Epithelial cell of proximal tubule (primary cell): ENCODE measurements at regions not wholly inside any gene's neighbourhood (a gene's known extent, or its start where the extent isn't known, plus 50 kb on each side); places are given as distances from the start of the nearest gene placed in this dataset.

Experiments
- DNase-seq: peaks from one replicate; pipeline ENCODE4 v3.0.0-alpha.2; 2011; ENCODE audit warnings: low read depth
- H3K4me3 ChIP-seq: 2 replicates; pipeline ENCODE4 v1.5.1; 2011; ENCODE audit warnings: low read depth, mild to moderate bottlenecking, low read length
- TF ChIP-seq, protein P1 (sequence below): conservative IDR thresholded peaks from 2 replicates; pipeline ENCODE4 v1.5.1; 2012; ENCODE audit warnings: low read depth, mild to moderate bottlenecking, low read length

DNA sequence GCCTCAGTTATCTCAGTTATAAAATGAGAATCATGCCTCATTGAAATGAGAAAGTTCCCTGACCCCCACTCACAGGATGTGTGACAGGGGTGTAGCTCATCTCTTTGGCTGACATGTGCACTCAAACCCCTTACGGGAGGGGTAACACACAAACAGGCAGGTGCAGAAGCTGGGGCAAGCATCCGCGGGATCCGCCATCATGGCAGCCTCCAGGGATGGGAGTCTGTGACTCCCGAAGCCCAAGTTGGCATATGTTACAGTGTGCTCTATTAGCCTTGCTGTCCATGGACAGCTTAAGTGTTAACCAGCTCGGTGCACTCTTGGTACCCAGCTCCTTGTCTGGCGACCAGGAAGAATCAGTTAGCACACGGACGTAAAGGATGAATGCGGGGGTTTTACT, 822.7 kb upstream of the SEMA6D start:
- TF ChIP-seq, protein P1, sequence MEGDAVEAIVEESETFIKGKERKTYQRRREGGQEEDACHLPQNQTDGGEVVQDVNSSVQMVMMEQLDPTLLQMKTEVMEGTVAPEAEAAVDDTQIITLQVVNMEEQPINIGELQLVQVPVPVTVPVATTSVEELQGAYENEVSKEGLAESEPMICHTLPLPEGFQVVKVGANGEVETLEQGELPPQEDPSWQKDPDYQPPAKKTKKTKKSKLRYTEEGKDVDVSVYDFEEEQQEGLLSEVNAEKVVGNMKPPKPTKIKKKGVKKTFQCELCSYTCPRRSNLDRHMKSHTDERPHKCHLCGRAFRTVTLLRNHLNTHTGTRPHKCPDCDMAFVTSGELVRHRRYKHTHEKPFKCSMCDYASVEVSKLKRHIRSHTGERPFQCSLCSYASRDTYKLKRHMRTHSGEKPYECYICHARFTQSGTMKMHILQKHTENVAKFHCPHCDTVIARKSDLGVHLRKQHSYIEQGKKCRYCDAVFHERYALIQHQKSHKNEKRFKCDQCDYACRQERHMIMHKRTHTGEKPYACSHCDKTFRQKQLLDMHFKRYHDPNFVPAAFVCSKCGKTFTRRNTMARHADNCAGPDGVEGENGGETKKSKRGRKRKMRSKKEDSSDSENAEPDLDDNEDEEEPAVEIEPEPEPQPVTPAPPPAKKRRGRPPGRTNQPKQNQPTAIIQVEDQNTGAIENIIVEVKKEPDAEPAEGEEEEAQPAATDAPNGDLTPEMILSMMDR, result no peak
- DNase-seq, result no peak

DNA sequence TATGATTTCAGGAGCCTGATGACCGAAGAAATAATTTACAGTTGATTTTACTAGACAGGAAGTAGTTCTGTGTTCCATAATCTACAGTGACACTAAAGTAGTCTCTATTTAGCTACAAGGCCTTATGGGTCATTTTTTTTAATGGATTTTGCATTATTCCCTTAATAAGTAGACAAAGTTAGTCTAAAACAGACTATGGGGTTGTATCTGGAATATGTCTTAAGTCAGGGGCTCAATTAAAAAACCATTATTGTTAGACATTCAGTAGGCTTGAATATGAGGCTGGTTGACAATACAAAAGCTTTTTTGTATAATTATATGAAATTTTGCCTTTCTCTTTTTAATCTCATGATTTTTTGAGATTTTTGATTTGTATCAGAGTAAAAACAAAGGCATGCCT, 820.0 kb upstream of the SEMA6D start:
- TF ChIP-seq, protein P1, result no peak
- no peak for DNase-seq
- H3K4me3 ChIP-seq, result no peak overlapping the region

More for the DNA sequence above, 822.7 kb upstream of the SEMA6D start:
- H3K4me3 ChIP-seq, result no peak overlapping the region

DNA sequence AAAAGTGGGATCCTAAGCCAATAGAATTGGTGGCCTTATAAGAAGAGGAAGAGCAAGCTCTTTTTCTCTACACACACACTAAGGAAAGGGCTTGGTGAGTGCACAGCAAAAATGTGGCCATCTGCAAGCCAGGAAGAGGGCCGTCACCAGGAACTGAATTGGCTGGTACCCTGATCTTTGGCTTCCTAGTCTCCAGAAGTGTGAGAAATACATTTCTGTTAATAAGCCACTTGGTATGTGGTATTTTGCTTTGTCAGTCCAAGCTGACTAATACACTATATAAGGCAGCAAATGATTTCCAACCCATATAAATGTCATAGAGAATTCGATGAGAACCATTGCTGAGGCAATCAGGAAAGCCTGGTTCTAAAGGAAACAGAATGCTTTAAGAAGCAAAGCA, 816.3 kb upstream of the SEMA6D start:
- TF ChIP-seq, protein P1, result no peak
- no peak overlapping the region for H3K4me3 ChIP-seq
- no peak for DNase-seq

DNA sequence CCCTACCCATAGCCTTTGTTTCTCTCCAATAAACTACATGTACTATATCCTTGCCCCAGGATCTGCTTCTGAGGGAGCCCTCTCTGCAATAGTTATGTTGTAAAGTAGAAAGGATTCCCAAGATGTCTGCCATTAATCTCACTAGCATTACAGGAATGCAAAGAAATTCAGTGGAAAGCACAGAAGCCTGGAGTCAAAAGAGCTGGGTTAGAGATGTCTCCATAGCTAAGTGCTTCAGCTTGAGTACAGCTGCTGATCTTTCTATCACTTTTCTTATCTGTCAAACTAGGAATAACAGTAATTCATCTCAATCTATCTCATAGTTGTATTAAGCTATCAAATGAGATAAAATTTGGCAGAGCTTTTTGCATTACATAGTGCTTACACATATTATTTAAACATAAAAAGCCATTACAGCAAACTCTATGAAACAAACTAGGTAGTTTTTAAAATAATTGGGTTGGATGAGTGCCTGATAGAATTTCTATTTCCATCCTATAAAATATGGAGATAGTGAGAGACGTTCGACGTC, 799.5 kb upstream of the SEMA6D start:
- TF ChIP-seq, protein P1, result no peak
- H3K4me3 ChIP-seq, result no peak overlapping the region
- no peak for DNase-seq

DNA sequence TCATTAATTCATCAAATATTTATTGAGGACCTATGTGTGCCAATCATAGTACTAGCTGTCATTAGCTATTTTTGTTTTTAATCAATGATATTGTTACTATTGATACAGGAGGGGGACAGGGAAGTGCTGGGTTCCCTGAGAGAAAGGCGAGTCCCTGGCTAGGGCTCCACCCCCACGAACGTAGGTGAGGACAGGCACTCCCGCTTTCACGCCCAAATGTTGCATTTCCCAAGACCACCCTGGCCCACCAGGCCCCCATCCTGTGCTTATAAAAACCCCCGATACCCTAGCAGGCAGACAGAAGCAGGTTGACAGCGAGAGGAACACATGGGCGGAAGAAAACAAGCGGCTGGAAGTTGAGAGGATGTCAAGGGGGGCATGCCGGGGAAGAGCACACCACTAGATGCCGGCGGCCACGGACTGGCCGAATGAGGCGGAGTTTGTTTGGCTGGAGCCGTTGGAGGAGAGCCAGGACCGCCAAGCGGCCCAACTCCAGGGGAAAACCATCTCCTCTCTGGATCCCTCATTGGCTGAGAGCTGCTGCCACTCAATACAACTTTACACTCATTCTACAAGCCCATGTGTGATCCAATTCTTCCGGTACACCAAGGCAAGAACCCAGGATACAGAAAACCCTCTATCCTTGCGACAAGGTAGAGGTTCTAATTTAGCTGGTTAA, 798.7 kb upstream of the SEMA6D start:
- DNase-seq, result no peak
- no peak overlapping the region for H3K4me3 ChIP-seq
- TF ChIP-seq, protein P1, result no peak

DNA sequence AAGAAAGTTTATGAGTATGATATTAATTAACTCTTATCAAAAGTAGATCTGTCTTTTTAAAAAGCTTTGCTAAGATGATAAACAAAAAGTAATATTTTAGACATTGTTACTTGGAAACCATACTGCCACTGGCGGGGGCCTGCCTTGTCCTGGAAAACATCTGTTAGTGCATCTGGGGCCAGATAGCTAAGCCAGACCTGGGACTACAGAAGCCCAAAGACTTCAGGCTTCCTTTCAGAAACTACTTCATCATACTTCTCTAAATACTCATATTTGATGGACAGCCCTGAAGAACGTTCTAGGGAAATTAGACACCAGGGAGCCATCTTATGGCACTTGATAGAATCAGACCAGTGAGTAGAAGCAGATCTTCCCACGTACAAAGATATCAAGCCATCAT, 795.4 kb upstream of the SEMA6D start:
- TF ChIP-seq, protein P1, result no peak
- no peak for DNase-seq
- no peak overlapping the region for H3K4me3 ChIP-seq

DNA sequence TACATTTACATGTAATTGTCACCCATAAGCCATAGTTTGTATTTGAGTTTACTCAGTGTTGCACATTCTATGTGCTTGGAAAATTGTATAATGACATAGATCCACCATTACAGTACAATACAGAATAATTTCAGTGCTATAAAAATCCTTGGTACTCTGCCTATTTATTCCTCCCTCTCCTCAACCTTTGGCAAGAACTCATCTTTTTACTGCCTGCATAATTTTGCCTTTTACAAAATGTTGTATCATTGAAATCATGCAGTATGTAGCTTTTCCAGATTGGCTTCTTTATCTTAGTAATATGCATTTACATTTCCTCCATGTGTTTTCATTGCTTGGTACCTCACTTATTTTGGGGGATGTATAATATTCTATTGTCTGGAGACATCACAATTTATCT, 786.9 kb upstream of the SEMA6D start:
- no peak overlapping the region for H3K4me3 ChIP-seq
- TF ChIP-seq, protein P1, result no peak
- no peak for DNase-seq
